Loucy (cell line): ENCODE measurements at regions not wholly inside any gene's neighbourhood (a gene's known extent, or its start where the extent isn't known, plus 50 kb on each side); places are given as distances from the start of the nearest gene placed in this dataset.
A peak's percentile ranks its signal among the peaks of the same experiment; 100 is the strongest.

ENCODE experiments used
- H2AFZ ChIP-seq: fragments of 200-600 bp; sonication (generic); 2 replicates; pipeline ENCODE4 v1.6.0; 2016; ENCODE audit warnings: antibody characterized with exemption, mild to moderate bottlenecking, low read length, moderate library complexity
- H3F3A ChIP-seq: fragments of 200-600 bp; 2 replicates; pipeline ENCODE4 v1.6.0; 2016; ENCODE audit warnings: antibody characterized with exemption, low read depth, mild to moderate bottlenecking
- H3K27me3 ChIP-seq: fragments of 200-600 bp; sonication (generic); 2 replicates; pipeline ENCODE4 v1.6.1; 2014; ENCODE audit warnings: low read length, mild to moderate bottlenecking; ENCODE audit not compliant: insufficient read depth, poor library complexity, severe bottlenecking
- H3K36me3 ChIP-seq: fragments of 200-600 bp; sonication (generic); 2 replicates; pipeline ENCODE4 v1.6.1; 2016; ENCODE audit warnings: low read length; ENCODE audit not compliant: insufficient read depth
- H3K4me1 ChIP-seq: fragments of 200-600 bp; sonication (generic); 2 replicates; pipeline ENCODE4 v1.5.1; 2014; ENCODE audit warnings: low read length, mild to moderate bottlenecking; ENCODE audit not compliant: insufficient read depth, poor library complexity, severe bottlenecking
- H3K4me2 ChIP-seq: fragments of 200-600 bp; sonication (generic); 2 replicates; pipeline ENCODE4 v1.6.0; 2014; ENCODE audit warnings: antibody characterized with exemption, low read length, low read depth, mild to moderate bottlenecking; ENCODE audit not compliant: poor library complexity, severe bottlenecking
- H3K4me3 ChIP-seq: fragments of 200-600 bp; sonication (generic); 2 replicates; pipeline ENCODE4 v1.5.1; 2014; ENCODE audit warnings: low read length, mild to moderate bottlenecking, mixed read lengths; ENCODE audit not compliant: poor library complexity, severe bottlenecking
- H3K79me2 ChIP-seq: fragments of 200-600 bp; sonication (generic); 2 replicates; pipeline ENCODE4 v1.6.1; 2014; ENCODE audit warnings: low read length; ENCODE audit not compliant: insufficient read depth
- H3K9ac ChIP-seq: fragments of 200-600 bp; sonication (generic); 2 replicates; pipeline ENCODE4 v1.6.0; 2014; ENCODE audit warnings: mild to moderate bottlenecking, low read depth, low read length, moderate library complexity; ENCODE audit not compliant: poor library complexity, severe bottlenecking
- H3K9me2 ChIP-seq: fragments of 200-600 bp; sonication (generic); replicated peaks from 2 replicates; pipeline ENCODE4 v1.6.1; 2016; ENCODE audit warnings: low read depth, low read length, mixed read lengths
- H3K9me3 ChIP-seq: fragments of 200-600 bp; sonication (generic); 2 replicates; pipeline ENCODE4 v1.6.1; 2014; ENCODE audit warnings: mild to moderate bottlenecking, antibody characterized with exemption, low read length, low read depth; ENCODE audit not compliant: insufficient read depth
- H4K20me1 ChIP-seq: fragments of 200-600 bp; sonication (generic); 2 replicates; pipeline ENCODE4 v1.6.0; 2014; ENCODE audit warnings: antibody characterized with exemption, low read length, mild to moderate bottlenecking; ENCODE audit not compliant: insufficient read depth, poor library complexity, severe bottlenecking
- CTCF ChIP-seq: fragments of 200-600 bp; sonication (generic); conservative IDR thresholded peaks from 2 replicates; pipeline ENCODE4 v1.5.1; 2014; ENCODE audit warnings: mild to moderate bottlenecking, antibody characterized with exemption, low read length
- EZH2phosphoT487 ChIP-seq: fragments of 200-600 bp; IDR thresholded peaks from 2 replicates; pipeline ENCODE4 v1.6.1; 2018; ENCODE audit warnings: antibody characterized with exemption, mild to moderate bottlenecking, moderate library complexity, borderline replicate concordance

GRCh38 chr1:200311256-200311655, 98.6 kb downstream of the ZNF281 start:
- Histone ChIP-seq H3K9ac (no peak overlapping the region), H3K9me3 (no peaks in the 10 kb centered on the region), H3K36me3 (no peaks in the 10 kb centered on the region), H3K4me3 (no peak overlapping the region), H3K4me1 (peaks cover 3% of the 10 kb centered on the region), H4K20me1 (no peaks in the 10 kb centered on the region), H3F3A (no peaks in the 10 kb centered on the region), H3K4me2 (no peak overlapping the region), H3K9me2 (no peaks in the 10 kb centered on the region), H3K79me2 (no peaks in the 10 kb centered on the region), H3K27me3 (no peaks in the 10 kb centered on the region), H2AFZ (no peak overlapping the region)
- no peak for TF ChIP-seq CTCF
- no peak for TF ChIP-seq EZH2phosphoT487

- H3K4me2 ChIP-seq: no peak overlapping the region
- H4K20me1 ChIP-seq: no peaks in the 10 kb centered on the region
- no peak overlapping the region for H3K4me3 ChIP-seq
- H3K36me3 ChIP-seq: no peaks in the 10 kb centered on the region
- H3K4me1 ChIP-seq: peaks cover 3% of the 10 kb centered on the region
- H3K9me3 ChIP-seq: no peaks in the 10 kb centered on the region
- H3K27me3 ChIP-seq: no peaks in the 10 kb centered on the region
- H3K79me2 ChIP-seq: no peaks in the 10 kb centered on the region
- H2AFZ ChIP-seq: no peak overlapping the region
- H3F3A ChIP-seq: no peaks in the 10 kb centered on the region
- no peak for TF ChIP-seq EZH2phosphoT487
- TF ChIP-seq CTCF: no peak
- no peaks in the 10 kb centered on the region for H3K9me2 ChIP-seq
- no peak overlapping the region for H3K9ac ChIP-seq
Observed at GRCh38 chr1:200310824-200311223, 99.0 kb downstream of the ZNF281 start.

GRCh38 chr1:200307755-200308066, 102.1 kb downstream of the ZNF281 start:
- H3K4me1 ChIP-seq: peaks cover 7% of the 10 kb centered on the region
- no peak overlapping the region for H3K4me3 ChIP-seq
- no peak overlapping the region for H3K9ac ChIP-seq
- H3K9me2 ChIP-seq: no peaks in the 10 kb centered on the region
- no peak for TF ChIP-seq EZH2phosphoT487
- 0 out of 2 replicates have a peak, but pooled peaks have one; percentile 0 for TF ChIP-seq CTCF
- H3K27me3 ChIP-seq: no peaks in the 10 kb centered on the region
- H2AFZ ChIP-seq: no peak overlapping the region; the same call in 1 of the 2 replicates
- H3F3A ChIP-seq: no peaks in the 10 kb centered on the region
- no peak overlapping the region for H3K4me2 ChIP-seq
- no peaks in the 10 kb centered on the region for H3K36me3 ChIP-seq
- no peaks in the 10 kb centered on the region for H3K79me2 ChIP-seq
- H3K9me3 ChIP-seq: no peaks in the 10 kb centered on the region
- no peaks in the 10 kb centered on the region for H4K20me1 ChIP-seq
